NCI-H1048 (cell line): ENCODE measurements at regions not wholly inside any gene's neighbourhood (a gene's known extent, or its start where the extent isn't known, plus 50 kb on each side); places are given as distances from the start of the nearest gene placed in this dataset.
"Not testable (repeated sequence)": the region's sequence is repeated elsewhere in the genome, so short reads cannot be mapped to it uniquely, and the experiment has no call there.

ENCODE experiments used
- DNase-seq: peaks from one replicate; lab custom pipeline; 2025; lab: John Stamatoyannopoulos, UW

GRCh38 chr3:107942244-107942643, 148.6 kb downstream of the CD47 start:
- DNase-seq = no peak

GRCh38 chr3:107939691-107940442, 151.0 kb downstream of the CD47 start:
- no peak for DNase-seq

- no peak for DNase-seq
Observed at GRCh38 chr3:107938143-107938542, 152.7 kb downstream of the CD47 start.

GRCh38 chr3:107934808-107935207, 156.0 kb downstream of the CD47 start:
- DNase-seq = no peak

- no peak for DNase-seq
Observed at GRCh38 chr3:107933450-107933849, 157.4 kb downstream of the CD47 start.

GRCh38 chr3:107931326-107931725, 159.5 kb downstream of the CD47 start:
- DNase-seq = no peak

GRCh38 chr3:107929088-107929487, 161.7 kb downstream of the CD47 start:
- DNase-seq = no peak

GRCh38 chr3:107928084-107928445, 162.8 kb downstream of the CD47 start:
- no peak for DNase-seq

- DNase-seq = no peak
Observed at GRCh38 chr3:107927361-107928083, 163.3 kb downstream of the CD47 start.

- DNase-seq = no peak
Observed at GRCh38 chr3:107925851-107926250, 165.0 kb downstream of the CD47 start.

- no peak for DNase-seq
Observed at GRCh38 chr3:107921038-107921437, 169.8 kb downstream of the CD47 start.

GRCh38 chr3:107920538-107920937, 170.3 kb downstream of the CD47 start:
- DNase-seq = no peak

- DNase-seq = no peak
Observed at GRCh38 chr3:107919239-107919638, 171.6 kb downstream of the CD47 start.

- no peak for DNase-seq
Observed at GRCh38 chr3:107916171-107916570, 174.7 kb downstream of the CD47 start.

GRCh38 chr3:107915706-107916105, 175.1 kb downstream of the CD47 start:
- DNase-seq = no peak

- DNase-seq = no peak
Observed at GRCh38 chr3:107913701-107914100, 177.1 kb downstream of the CD47 start.

- DNase-seq = no peak
Observed at GRCh38 chr3:107911337-107912000, 179.4 kb downstream of the CD47 start.

- no peak for DNase-seq
Observed at GRCh38 chr3:107910713-107911259, 180.0 kb downstream of the CD47 start.

GRCh38 chr3:107909583-107909982, 181.2 kb downstream of the CD47 start:
- not testable (repeated sequence) for DNase-seq

GRCh38 chr3:107907996-107908395, 182.8 kb downstream of the CD47 start:
- no peak for DNase-seq

GRCh38 chr3:107904536-107905066, 186.2 kb downstream of the CD47 start:
- no peak for DNase-seq

- DNase-seq = no peak
Observed at GRCh38 chr3:107899990-107900651, 190.7 kb downstream of the CD47 start.
